ENCODE measurements at regions not wholly inside any gene's neighbourhood (a gene's known extent, or its start where the extent isn't known, plus 50 kb on each side); places are given as distances from the start of the nearest gene placed in this dataset.

GRCh38 chr18:49650426-49650891 is 88.6 kb downstream of the LIPG start (continued):
- TF ChIP-seq RNF2 (IDR thresholded peaks at IDR 0.05; ENCODE audit: borderline replicate concordance, low read depth, low read length, missing control alignments, poor library complexity, severe bottlenecking): no peak
- no peak for TF ChIP-seq E2F6 (IDR thresholded peaks at IDR 0.05)
- TF ChIP-seq YY1 (IDR thresholded peaks at IDR 0.05; ENCODE audit: low read depth, low read length): no peak
- TF ChIP-seq RFX5 (IDR thresholded peaks at IDR 0.05; ENCODE audit: borderline replicate concordance, low read depth, low read length): no peak

Measured in H1 (cell line).